ENCODE measurements at regions not wholly inside any gene's neighbourhood (a gene's known extent, or its start where the extent isn't known, plus 50 kb on each side); places are given as distances from the start of the nearest gene placed in this dataset.
"Not testable (repeated sequence)": the region's sequence is repeated elsewhere in the genome, so short reads cannot be mapped to it uniquely, and the experiment has no call there.

DNA sequence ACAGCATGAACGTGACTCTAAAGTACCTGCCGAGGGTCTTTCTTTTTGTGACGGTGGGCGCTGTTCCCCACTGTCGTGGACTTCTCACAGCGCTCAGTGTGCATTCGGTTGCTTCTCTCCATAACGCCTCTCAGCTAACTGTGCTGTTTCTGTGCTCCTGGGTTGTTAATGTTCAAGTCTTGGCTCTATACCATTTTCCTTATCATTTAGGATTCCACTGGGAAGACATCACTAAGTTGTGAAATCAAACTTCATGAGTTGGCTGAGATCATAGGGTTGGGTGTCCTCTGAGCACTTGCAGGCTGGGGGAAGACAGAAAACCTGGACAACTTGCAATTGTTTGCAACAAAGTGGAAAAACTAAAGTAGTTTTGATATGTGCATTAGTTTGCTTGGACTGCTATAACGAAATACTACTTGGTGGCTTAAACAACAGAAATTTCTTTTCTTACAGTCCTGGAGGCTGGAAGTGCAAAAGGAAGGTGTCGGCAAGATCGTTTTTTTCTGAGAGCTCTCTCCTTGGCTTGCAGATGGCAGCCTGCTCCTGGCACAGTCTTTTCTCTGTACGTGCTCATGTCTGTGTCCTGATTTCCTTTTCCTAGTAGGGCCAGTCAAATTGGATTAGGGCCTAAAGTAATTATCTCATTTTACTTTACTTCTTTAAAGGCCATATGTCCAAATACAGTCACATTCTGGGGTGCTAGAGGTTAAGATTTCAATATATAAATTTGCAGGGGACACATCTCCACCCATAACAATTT, 270.0 kb upstream of the PLGLB2 start:
- H3K36me3 ChIP-seq (ENCODE audit: control insufficient read depth in 1 of 2, insufficient read depth in 2 of 2, low read depth in 1 of 2, low read length in 2 of 2); H3K23ac ChIP-seq (ENCODE audit: low read length in 2 of 2); H3K4me2 ChIP-seq (ENCODE audit: low read length, poor library complexity, severe bottlenecking); H3K14ac ChIP-seq (ENCODE audit: low read length in 2 of 2); H2BK120ac ChIP-seq (ENCODE audit: low read depth, low read length); H3K9me3 ChIP-seq (ENCODE audit: control insufficient read depth, low read length); H3K4ac ChIP-seq (ENCODE audit: low read depth in 1 of 2, low read length in 2 of 2); H4K91ac ChIP-seq (ENCODE audit: low read length); H2AK5ac ChIP-seq (ENCODE audit: low read length, severe bottlenecking); H2BK12ac ChIP-seq (ENCODE audit: low read length in 2 of 2); H3K27me3 ChIP-seq (ENCODE audit: control insufficient read depth in 1 of 2, insufficient read depth in 1 of 2, low read length in 2 of 2); H2BK15ac ChIP-seq (ENCODE audit: low read depth, poor library complexity, severe bottlenecking); H3K79me1 ChIP-seq (replicated peaks; ENCODE audit: low read length, poor library complexity, severe bottlenecking); H2AFZ ChIP-seq (ENCODE audit: low read depth, low read length); H3K27ac ChIP-seq (ENCODE audit: low read length, poor library complexity, severe bottlenecking); H2BK5ac ChIP-seq (ENCODE audit: low read depth, low read length, poor library complexity, severe bottlenecking); H4K8ac ChIP-seq (ENCODE audit: low read length); H3K4me1 ChIP-seq (ENCODE audit: control insufficient read depth, insufficient read depth, low read depth, low read length); H3K18ac ChIP-seq (ENCODE audit: low read depth in 1 of 2, low read length in 2 of 2): not testable (repeated sequence)
- DNase-seq = peak; percentile 33
- H3K4me3 ChIP-seq (ENCODE audit: insufficient read depth in 1 of 2, low read depth in 1 of 2, low read length in 2 of 2) = peak overlapping the region in 1 of 2 experiments; percentile 64
- H3K9ac ChIP-seq (ENCODE audit: low read length) = peak overlapping the region; percentile 73
- no CpG with 5 or more reads among the region's 12 CpGs for WGBS

DNA sequence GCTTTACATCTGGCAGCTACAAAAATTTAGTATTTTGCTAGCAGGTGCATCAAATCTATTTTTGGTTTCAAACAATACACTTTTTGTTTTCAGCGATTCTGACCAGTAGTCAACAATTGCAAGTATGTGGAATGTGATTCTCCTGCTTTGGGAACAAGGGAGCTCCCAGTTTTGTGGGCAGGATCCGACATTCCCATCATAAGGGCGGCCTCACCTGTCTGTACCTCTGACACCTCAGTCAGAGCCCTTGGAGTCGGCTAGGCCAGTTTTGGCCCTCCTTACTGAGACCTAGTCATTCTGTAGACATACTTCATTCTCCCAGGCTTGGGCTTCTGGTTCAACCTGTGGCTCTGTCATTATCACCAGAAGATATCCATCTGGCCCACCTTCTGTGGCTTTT, 269.0 kb upstream of the PLGLB2 start:
- WGBS = no CpG with 5 or more reads among the region's 4 CpGs
- H4K91ac ChIP-seq (ENCODE audit: low read length); H3K4me3 ChIP-seq (ENCODE audit: insufficient read depth in 1 of 2, low read depth in 1 of 2, low read length in 2 of 2); H2BK5ac ChIP-seq (ENCODE audit: low read depth, low read length, poor library complexity, severe bottlenecking); H4K8ac ChIP-seq (ENCODE audit: low read length); H3K18ac ChIP-seq (ENCODE audit: low read depth in 1 of 2, low read length in 2 of 2); H3K4me2 ChIP-seq (ENCODE audit: low read length, poor library complexity, severe bottlenecking); H2AFZ ChIP-seq (ENCODE audit: low read depth, low read length); H3K9ac ChIP-seq (ENCODE audit: low read length); H2BK12ac ChIP-seq (ENCODE audit: low read length in 2 of 2); H3K79me1 ChIP-seq (replicated peaks; ENCODE audit: low read length, poor library complexity, severe bottlenecking); H3K27me3 ChIP-seq (ENCODE audit: control insufficient read depth in 1 of 2, insufficient read depth in 1 of 2, low read length in 2 of 2); H3K4me1 ChIP-seq (ENCODE audit: control insufficient read depth, insufficient read depth, low read depth, low read length); H3K4ac ChIP-seq (ENCODE audit: low read depth in 1 of 2, low read length in 2 of 2); H2BK120ac ChIP-seq (ENCODE audit: low read depth, low read length); H3K27ac ChIP-seq (ENCODE audit: low read length, poor library complexity, severe bottlenecking); DNase-seq; H2AK5ac ChIP-seq (ENCODE audit: low read length, severe bottlenecking); H3K14ac ChIP-seq (ENCODE audit: low read length in 2 of 2); H3K9me3 ChIP-seq (ENCODE audit: control insufficient read depth, low read length); H2BK15ac ChIP-seq (ENCODE audit: low read depth, poor library complexity, severe bottlenecking); H3K23ac ChIP-seq (ENCODE audit: low read length in 2 of 2); H3K36me3 ChIP-seq (ENCODE audit: control insufficient read depth in 1 of 2, insufficient read depth in 2 of 2, low read depth in 1 of 2, low read length in 2 of 2): not testable (repeated sequence)

DNA sequence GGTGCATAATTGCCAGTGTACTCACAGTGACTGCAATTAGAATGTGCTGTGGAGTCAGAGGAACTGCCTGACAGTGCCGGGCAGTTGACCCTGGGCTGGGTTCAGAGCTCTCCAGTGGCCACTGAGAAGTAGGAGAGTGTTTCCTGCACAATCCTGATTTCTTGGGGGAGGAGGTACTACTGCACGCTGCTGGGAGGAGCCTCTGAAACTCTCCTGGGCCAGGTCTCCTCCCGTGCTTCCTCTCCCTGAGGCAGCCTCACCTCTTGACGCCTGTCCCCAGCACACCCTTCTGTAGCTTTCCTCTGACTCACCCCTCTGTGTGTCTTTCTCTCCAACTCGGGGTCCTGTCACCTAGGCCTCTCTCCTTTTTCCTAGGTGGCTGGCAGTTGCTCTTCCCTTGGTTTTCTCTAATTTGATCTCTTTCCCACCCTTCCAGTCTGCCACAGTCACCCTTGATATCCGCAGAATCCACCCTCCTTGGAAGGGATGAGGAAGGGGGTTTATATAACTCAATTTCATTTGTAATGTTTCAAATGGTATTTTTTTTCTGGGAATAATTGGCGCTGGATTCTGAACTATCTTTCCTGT, 264.7 kb upstream of the PLGLB2 start:
- H3K79me1 ChIP-seq (replicated peaks; ENCODE audit: low read length, poor library complexity, severe bottlenecking); H3K4me3 ChIP-seq (ENCODE audit: insufficient read depth in 1 of 2, low read depth in 1 of 2, low read length in 2 of 2); H2BK5ac ChIP-seq (ENCODE audit: low read depth, low read length, poor library complexity, severe bottlenecking); H4K8ac ChIP-seq (ENCODE audit: low read length); H2AK5ac ChIP-seq (ENCODE audit: low read length, severe bottlenecking); H3K27ac ChIP-seq (ENCODE audit: low read length, poor library complexity, severe bottlenecking); H3K14ac ChIP-seq (ENCODE audit: low read length in 2 of 2); H2BK15ac ChIP-seq (ENCODE audit: low read depth, poor library complexity, severe bottlenecking); H2BK120ac ChIP-seq (ENCODE audit: low read depth, low read length); H3K4me1 ChIP-seq (ENCODE audit: control insufficient read depth, insufficient read depth, low read depth, low read length); H2BK12ac ChIP-seq (ENCODE audit: low read length in 2 of 2); H3K4ac ChIP-seq (ENCODE audit: low read depth in 1 of 2, low read length in 2 of 2); H3K4me2 ChIP-seq (ENCODE audit: low read length, poor library complexity, severe bottlenecking); H3K36me3 ChIP-seq (ENCODE audit: control insufficient read depth in 1 of 2, insufficient read depth in 2 of 2, low read depth in 1 of 2, low read length in 2 of 2); H3K9me3 ChIP-seq (ENCODE audit: control insufficient read depth, low read length); H3K27me3 ChIP-seq (ENCODE audit: control insufficient read depth in 1 of 2, insufficient read depth in 1 of 2, low read length in 2 of 2); H4K91ac ChIP-seq (ENCODE audit: low read length); H3K23ac ChIP-seq (ENCODE audit: low read length in 2 of 2); H2AFZ ChIP-seq (ENCODE audit: low read depth, low read length); H3K9ac ChIP-seq (ENCODE audit: low read length): not testable (repeated sequence)
- H3K18ac ChIP-seq (ENCODE audit: low read depth in 1 of 2, low read length in 2 of 2) = peak overlapping the region in 1 of 2 experiments; percentile 70
- WGBS = 16% methylated on average over 5 of the region's 7 CpGs
- peak; percentile 25 for DNase-seq

DNA sequence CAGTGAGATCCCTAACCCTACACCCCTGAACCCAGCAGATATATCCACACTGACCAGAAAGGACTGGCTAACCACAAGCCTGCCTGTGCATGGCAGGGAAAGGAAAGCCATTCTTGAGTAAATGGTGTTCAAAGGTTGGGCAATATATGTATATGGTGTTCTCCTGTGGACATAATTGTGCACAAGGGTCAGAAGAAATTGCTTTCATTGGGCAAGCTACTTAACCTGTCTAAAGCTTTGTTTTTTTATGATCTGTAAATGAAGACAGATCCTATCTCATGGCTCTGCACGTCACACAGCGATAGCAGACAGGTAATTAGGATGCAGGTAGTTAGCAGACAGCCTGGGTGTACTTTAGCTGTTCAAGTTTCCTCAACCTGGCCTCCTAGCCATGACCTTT, 263.5 kb upstream of the PLGLB2 start:
- H4K8ac ChIP-seq (ENCODE audit: low read length); H3K9ac ChIP-seq (ENCODE audit: low read length); DNase-seq; H3K9me3 ChIP-seq (ENCODE audit: control insufficient read depth, low read length); H4K91ac ChIP-seq (ENCODE audit: low read length); H2BK120ac ChIP-seq (ENCODE audit: low read depth, low read length); H3K79me1 ChIP-seq (replicated peaks; ENCODE audit: low read length, poor library complexity, severe bottlenecking); H3K4me1 ChIP-seq (ENCODE audit: control insufficient read depth, insufficient read depth, low read depth, low read length); H3K14ac ChIP-seq (ENCODE audit: low read length in 2 of 2); H3K4ac ChIP-seq (ENCODE audit: low read depth in 1 of 2, low read length in 2 of 2); H3K4me3 ChIP-seq (ENCODE audit: insufficient read depth in 1 of 2, low read depth in 1 of 2, low read length in 2 of 2); H3K18ac ChIP-seq (ENCODE audit: low read depth in 1 of 2, low read length in 2 of 2); H3K27me3 ChIP-seq (ENCODE audit: control insufficient read depth in 1 of 2, insufficient read depth in 1 of 2, low read length in 2 of 2); H2BK12ac ChIP-seq (ENCODE audit: low read length in 2 of 2); H3K36me3 ChIP-seq (ENCODE audit: control insufficient read depth in 1 of 2, insufficient read depth in 2 of 2, low read depth in 1 of 2, low read length in 2 of 2); H3K23ac ChIP-seq (ENCODE audit: low read length in 2 of 2); H2AFZ ChIP-seq (ENCODE audit: low read depth, low read length); H3K4me2 ChIP-seq (ENCODE audit: low read length, poor library complexity, severe bottlenecking); H2BK15ac ChIP-seq (ENCODE audit: low read depth, poor library complexity, severe bottlenecking); H3K27ac ChIP-seq (ENCODE audit: low read length, poor library complexity, severe bottlenecking); H2AK5ac ChIP-seq (ENCODE audit: low read length, severe bottlenecking); H2BK5ac ChIP-seq (ENCODE audit: low read depth, low read length, poor library complexity, severe bottlenecking): not testable (repeated sequence)
- no CpG with 5 or more reads among the region's 2 CpGs for WGBS

All from mesenchymal stem cell (in vitro differentiated cells and primary cell).